ENCODE measurements at regions not wholly inside any gene's neighbourhood (a gene's known extent, or its start where the extent isn't known, plus 50 kb on each side); places are given as distances from the start of the nearest gene placed in this dataset.

DNA sequence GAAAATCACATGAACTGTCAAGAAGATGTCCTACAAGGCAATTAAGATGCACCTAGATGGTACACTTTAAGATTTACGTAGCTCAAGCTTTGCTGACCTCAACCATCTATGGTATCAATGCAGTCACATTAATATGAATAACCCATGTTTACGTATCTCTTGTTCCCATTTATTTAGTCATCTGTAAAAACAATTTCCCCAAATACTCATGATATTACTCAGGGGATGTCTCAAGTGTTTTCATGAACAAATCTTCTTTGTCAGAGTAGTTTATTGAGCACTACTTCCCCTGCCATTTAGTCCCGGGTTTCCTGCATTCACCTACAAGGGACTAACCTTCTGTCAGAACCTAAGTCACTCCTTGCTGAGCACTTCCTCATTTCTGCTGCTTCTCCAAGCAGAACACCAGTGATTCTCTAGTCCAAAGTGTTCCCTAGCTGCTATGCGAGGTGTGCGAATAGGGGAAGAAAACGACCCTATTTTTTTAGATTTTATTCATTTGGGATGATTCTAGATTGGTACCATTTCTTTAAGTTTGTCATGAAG lies 554.3 kb upstream of the LRRC4C start:
- H3K27ac Mint-ChIP-seq: no peak overlapping the region
- H3K4me1 Mint-ChIP-seq: no peaks in the 10 kb centered on the region
- H3K27me3 Mint-ChIP-seq: no peaks in the 10 kb centered on the region
- no peak overlapping the region for H3K4me3 Mint-ChIP-seq
- no peak for ATAC-seq (ENCODE audit: low read depth in 2 of 2)
- no peaks in the 10 kb centered on the region for H3K36me3 Mint-ChIP-seq
- peaks cover 0 to 13% (median 4%) of the 10 kb centered on the region in 7 donors for H3K9me3 Mint-ChIP-seq
- no peak for DNase-seq

GRCh38 chr11:42021911-42022310 lies 562.5 kb upstream of the LRRC4C start:
- DNase-seq (no peak), ATAC-seq (ENCODE audit: low read depth in 2 of 2) (no peak)
- Mint-ChIP-seq H3K9me3 (peaks cover 0 to 15% (median 5%) of the 10 kb centered on the region in 7 donors), H3K27ac (no peak overlapping the region), H3K4me1 (no peaks in the 10 kb centered on the region), H3K36me3 (no peaks in the 10 kb centered on the region), H3K4me3 (no peak overlapping the region), H3K27me3 (no peaks in the 10 kb centered on the region)

DNA sequence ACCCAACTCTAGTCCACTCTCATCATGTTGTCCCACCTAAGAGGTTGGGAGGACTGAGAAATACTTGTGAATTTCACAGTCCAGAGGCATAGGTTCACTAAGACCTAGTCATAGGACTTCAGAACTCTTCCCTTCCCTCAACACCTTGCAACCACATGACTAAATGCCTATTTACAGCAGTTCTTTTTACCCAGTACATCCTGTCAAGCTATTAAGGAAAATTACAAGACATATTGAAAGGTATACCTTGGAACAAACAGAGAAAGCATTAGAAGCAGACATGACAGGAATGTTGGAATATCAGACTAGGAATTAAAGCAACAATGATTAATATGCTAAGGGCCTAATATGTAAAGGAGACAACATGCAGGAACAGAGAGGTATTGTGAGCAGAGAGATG lies 563.8 kb upstream of the LRRC4C start:
- no peak overlapping the region for H3K27ac Mint-ChIP-seq
- no peak for ATAC-seq (ENCODE audit: low read depth in 2 of 2)
- no peaks in the 10 kb centered on the region for H3K27me3 Mint-ChIP-seq
- no peaks in the 10 kb centered on the region for H3K36me3 Mint-ChIP-seq
- H3K4me1 Mint-ChIP-seq: no peaks in the 10 kb centered on the region
- no peak overlapping the region for H3K4me3 Mint-ChIP-seq
- DNase-seq: no peak
- H3K9me3 Mint-ChIP-seq: peaks cover under 1 to 19% (median 8%) of the 10 kb centered on the region in 7 donors

DNA sequence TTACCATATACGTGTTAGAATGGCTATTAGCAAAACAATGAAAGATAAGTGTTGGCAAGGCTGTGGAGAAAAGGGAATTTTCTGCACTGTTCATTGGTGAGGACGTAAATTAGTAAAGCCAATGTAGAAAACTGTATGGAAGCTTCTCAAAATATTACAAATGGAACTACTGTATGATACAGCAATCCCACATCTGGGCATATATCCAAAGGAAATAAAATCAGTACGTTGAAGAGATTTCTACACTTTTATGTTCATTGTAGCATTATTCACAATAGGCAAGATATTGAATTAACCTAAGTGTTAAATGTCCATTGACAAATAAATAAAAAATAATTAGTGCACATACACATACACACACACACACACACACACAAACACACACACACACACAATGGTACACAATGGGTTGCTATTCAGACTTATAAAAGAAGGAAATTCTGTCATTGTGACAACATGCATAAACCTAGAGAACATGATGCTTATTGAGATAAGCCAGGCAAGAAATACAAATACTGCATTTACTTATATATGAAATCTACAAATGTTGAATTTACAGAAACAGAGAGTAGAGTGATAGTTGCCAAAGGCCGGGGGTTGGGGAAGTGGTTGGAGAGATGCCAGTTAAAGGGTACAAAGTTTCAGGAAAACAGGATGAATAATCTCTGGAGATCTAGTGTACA lies 565.8 kb upstream of the LRRC4C start:
- no peaks in the 10 kb centered on the region for H3K27me3 Mint-ChIP-seq
- no peaks in the 10 kb centered on the region for H3K4me1 Mint-ChIP-seq
- H3K27ac Mint-ChIP-seq: no peak overlapping the region
- ATAC-seq (ENCODE audit: low read depth in 2 of 2): no peak
- peaks cover 0 to 22% (median 8%) of the 10 kb centered on the region in 7 donors for H3K9me3 Mint-ChIP-seq
- H3K4me3 Mint-ChIP-seq: no peak overlapping the region
- H3K36me3 Mint-ChIP-seq: no peaks in the 10 kb centered on the region
- DNase-seq: no peak

DNA sequence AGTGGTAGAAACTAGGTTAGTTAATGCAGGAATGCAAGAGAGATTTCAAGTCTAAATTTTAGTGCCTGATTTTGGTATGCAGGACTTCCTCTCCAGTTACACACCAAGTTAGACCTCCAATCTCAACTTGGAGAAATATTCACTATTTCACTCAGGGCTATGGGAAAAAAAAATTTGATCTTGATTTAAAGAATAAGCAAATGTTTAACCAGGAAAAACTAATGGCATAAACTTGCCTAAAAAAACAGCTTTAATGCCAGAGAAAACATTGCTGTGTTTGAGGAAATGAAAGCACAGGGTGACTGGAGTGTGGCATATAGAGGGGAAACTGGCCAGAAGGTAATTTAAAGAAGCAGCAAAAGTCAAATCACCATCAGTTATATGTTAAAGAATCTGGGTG lies 575.4 kb upstream of the LRRC4C start:
- no peak overlapping the region for H3K27ac Mint-ChIP-seq
- no peak overlapping the region for H3K4me3 Mint-ChIP-seq
- no peak for DNase-seq
- no peaks in the 10 kb centered on the region for H3K27me3 Mint-ChIP-seq
- peaks cover 0 to 9% (median 2%) of the 10 kb centered on the region in 7 donors for H3K9me3 Mint-ChIP-seq
- ATAC-seq (ENCODE audit: low read depth in 2 of 2): no peak
- H3K4me1 Mint-ChIP-seq: no peaks in the 10 kb centered on the region
- no peaks in the 10 kb centered on the region for H3K36me3 Mint-ChIP-seq

DNA sequence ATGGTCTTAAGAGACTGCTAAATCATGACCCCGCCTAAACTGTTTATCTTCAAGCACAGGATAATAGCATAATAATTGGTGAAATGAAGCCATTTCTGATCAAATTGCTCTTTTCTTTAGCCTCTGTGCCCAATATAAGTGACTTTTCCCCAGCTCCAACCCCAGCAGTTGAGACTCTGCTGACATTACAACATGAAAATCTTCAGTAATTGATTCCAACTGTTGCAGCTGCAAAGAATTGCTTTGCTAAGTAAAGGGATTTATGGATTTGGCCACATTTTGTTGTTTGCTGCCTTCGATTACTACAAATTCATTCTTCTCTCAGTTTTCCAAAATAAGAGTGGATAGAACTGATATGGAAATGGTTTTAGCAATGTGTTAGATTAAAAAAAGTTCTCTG lies 576.7 kb upstream of the LRRC4C start:
- Mint-ChIP-seq H3K4me3 (no peak overlapping the region), H3K4me1 (no peaks in the 10 kb centered on the region), H3K36me3 (no peaks in the 10 kb centered on the region), H3K27me3 (no peaks in the 10 kb centered on the region), H3K27ac (no peak overlapping the region), H3K9me3 (peaks cover 0 to 9% (median 2%) of the 10 kb centered on the region in 7 donors)
- DNase-seq (no peak), ATAC-seq (ENCODE audit: low read depth in 2 of 2) (no peak)

- H3K27me3 Mint-ChIP-seq: no peaks in the 10 kb centered on the region
- H3K4me1 Mint-ChIP-seq: no peaks in the 10 kb centered on the region
- no peak overlapping the region for H3K4me3 Mint-ChIP-seq
- H3K36me3 Mint-ChIP-seq: no peaks in the 10 kb centered on the region
- ATAC-seq (ENCODE audit: low read depth in 2 of 2) (no peak), DNase-seq (no peak)
- peaks cover 0 to 7% (median 5%) of the 10 kb centered on the region in 7 donors for H3K9me3 Mint-ChIP-seq
- H3K27ac Mint-ChIP-seq: no peak overlapping the region
Measured at GRCh38 chr11:42043312-42043711, 583.9 kb upstream of the LRRC4C start.

GRCh38 chr11:42047637-42048555 lies 588.4 kb upstream of the LRRC4C start:
- ATAC-seq (ENCODE audit: low read depth in 2 of 2) (no peak), DNase-seq (no peak)
- Mint-ChIP-seq H3K4me1 (no peaks in the 10 kb centered on the region), H3K4me3 (no peak overlapping the region), H3K27me3 (no peaks in the 10 kb centered on the region), H3K27ac (no peak overlapping the region), H3K36me3 (no peaks in the 10 kb centered on the region), H3K9me3 (peaks cover 0 to 13% (median 7%) of the 10 kb centered on the region in 7 donors)

- DNase-seq (no peak), ATAC-seq (ENCODE audit: low read depth in 2 of 2) (no peak)
- Mint-ChIP-seq H3K27ac (no peak overlapping the region), H3K9me3 (peaks cover 0 to 19% (median 6%) of the 10 kb centered on the region in 7 donors), H3K4me3 (no peak overlapping the region), H3K36me3 (no peaks in the 10 kb centered on the region), H3K4me1 (no peaks in the 10 kb centered on the region), H3K27me3 (no peaks in the 10 kb centered on the region)
Measured at GRCh38 chr11:42049186-42049585, 589.7 kb upstream of the LRRC4C start.

- no peak for ATAC-seq (ENCODE audit: low read depth in 2 of 2)
- no peaks in the 10 kb centered on the region for H3K36me3 Mint-ChIP-seq
- no peak overlapping the region for H3K4me3 Mint-ChIP-seq
- no peak for DNase-seq
- H3K4me1 Mint-ChIP-seq: no peaks in the 10 kb centered on the region
- peaks cover 0 to 14% (median 4%) of the 10 kb centered on the region in 7 donors for H3K9me3 Mint-ChIP-seq
- H3K27ac Mint-ChIP-seq: no peak overlapping the region
- H3K27me3 Mint-ChIP-seq: no peaks in the 10 kb centered on the region
Measured at GRCh38 chr11:42049650-42050049, 590.2 kb upstream of the LRRC4C start.

DNA sequence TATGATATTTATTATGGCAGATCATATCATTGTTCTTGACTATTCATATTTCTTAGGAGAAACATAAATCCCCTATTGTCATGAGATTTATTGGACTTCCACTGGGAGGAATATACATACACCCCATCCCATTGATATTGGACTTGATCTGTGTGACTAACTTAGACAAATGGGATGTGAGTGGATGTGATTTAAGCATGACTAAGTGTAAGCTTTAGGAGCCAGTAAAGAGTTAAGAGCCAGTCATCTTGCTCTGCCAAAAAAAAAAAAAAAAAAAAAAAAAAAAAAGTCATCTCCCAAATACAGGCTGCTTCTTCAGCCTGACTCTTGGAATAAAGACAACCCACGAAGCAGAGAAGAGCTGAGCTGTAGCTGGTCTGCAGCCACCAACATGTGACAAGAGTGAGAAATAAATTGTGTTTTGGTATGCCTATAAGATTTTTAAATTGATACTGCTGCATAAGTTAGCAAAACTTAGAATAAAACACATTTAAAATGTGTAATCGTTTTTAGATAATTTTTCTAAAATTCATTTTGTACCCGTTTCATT lies 595.0 kb upstream of the LRRC4C start:
- H3K27ac Mint-ChIP-seq: no peak overlapping the region
- no peak for ATAC-seq (ENCODE audit: low read depth in 2 of 2)

DNA sequence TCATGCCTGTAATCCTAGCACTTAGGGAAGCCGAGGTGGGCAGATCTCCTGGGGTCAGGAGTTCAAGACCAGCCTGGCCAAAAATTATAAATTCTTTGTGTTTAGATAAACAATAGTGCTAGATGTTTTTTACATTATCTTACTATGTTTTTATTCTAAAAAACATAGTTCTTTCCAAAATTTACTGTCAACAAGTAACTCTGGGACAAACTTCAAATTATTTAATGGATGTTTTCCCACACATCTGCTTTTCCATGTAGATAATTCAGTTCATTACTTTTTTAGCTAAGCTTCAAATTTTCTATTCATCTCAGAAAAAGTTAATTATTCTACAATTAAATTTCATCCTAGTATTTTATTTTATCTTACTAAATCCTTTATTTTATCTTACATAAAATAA lies 596.2 kb upstream of the LRRC4C start:
- Mint-ChIP-seq H3K27ac (no peak overlapping the region), H3K9me3 (peaks cover 0 to 13% (median 4%) of the 10 kb centered on the region in 7 donors), H3K4me1 (no peaks in the 10 kb centered on the region), H3K27me3 (no peaks in the 10 kb centered on the region), H3K4me3 (no peak overlapping the region), H3K36me3 (no peaks in the 10 kb centered on the region)
- DNase-seq (no peak), ATAC-seq (ENCODE audit: low read depth in 2 of 2) (no peak)

More for the DNA sequence above, 595.0 kb upstream of the LRRC4C start:
- Mint-ChIP-seq H3K27me3 (no peaks in the 10 kb centered on the region), H3K9me3 (peaks cover 0 to 13% (median 7%) of the 10 kb centered on the region in 7 donors), H3K4me3 (no peak overlapping the region), H3K36me3 (no peaks in the 10 kb centered on the region), H3K4me1 (no peaks in the 10 kb centered on the region)
- DNase-seq: no peak

GRCh38 chr11:42058794-42059193 lies 599.3 kb upstream of the LRRC4C start:
- Mint-ChIP-seq H3K9me3 (peaks cover 0 to 9% (median 2%) of the 10 kb centered on the region in 7 donors), H3K4me1 (no peaks in the 10 kb centered on the region), H3K4me3 (no peak overlapping the region), H3K27me3 (no peaks in the 10 kb centered on the region), H3K36me3 (no peaks in the 10 kb centered on the region), H3K27ac (no peak overlapping the region)
- no peak for ATAC-seq (ENCODE audit: low read depth in 2 of 2)
- DNase-seq: no peak

All from naive B cell (primary cell).